ENCODE measurements at regions not wholly inside any gene's neighbourhood (a gene's known extent, or its start where the extent isn't known, plus 50 kb on each side); places are given as distances from the start of the nearest gene placed in this dataset.
"Not testable (repeated sequence)": the region's sequence is repeated elsewhere in the genome, so short reads cannot be mapped to it uniquely, and the experiment has no call there.

GRCh38 chr4:31702326-31702725 is 982.2 kb downstream of the PCDH7 start:
- no peak for DNase-seq (ENCODE audit: extremely low read depth in 1 of 11, low read depth in 9 of 11, low spot score in 4 of 11)

GRCh38 chr4:31714238-31714637 is 994.1 kb downstream of the PCDH7 start:
- no peak for DNase-seq (ENCODE audit: extremely low read depth in 1 of 11, low read depth in 9 of 11, low spot score in 4 of 11)

- no peak for DNase-seq (ENCODE audit: extremely low read depth in 1 of 11, low read depth in 9 of 11, low spot score in 4 of 11)
These were observed 995.1 kb downstream of the PCDH7 start for GRCh38 chr4:31715302-31715701.

- DNase-seq (ENCODE audit: extremely low read depth in 1 of 11, low read depth in 9 of 11, low spot score in 4 of 11): no peak
These were observed 1006.9 kb downstream of the PCDH7 start for GRCh38 chr4:31727030-31727429.

- DNase-seq (ENCODE audit: extremely low read depth in 1 of 11, low read depth in 9 of 11, low spot score in 4 of 11): no peak
These were observed 1014.8 kb downstream of the PCDH7 start for GRCh38 chr4:31735004-31735403.

GRCh38 chr4:31737419-31737818 is 1017.2 kb downstream of the PCDH7 start:
- DNase-seq (ENCODE audit: extremely low read depth in 1 of 11, low read depth in 9 of 11, low spot score in 4 of 11): no peak

GRCh38 chr4:31741326-31741725 is 1021.2 kb downstream of the PCDH7 start:
- no peak for DNase-seq (ENCODE audit: extremely low read depth in 1 of 11, low read depth in 9 of 11, low spot score in 4 of 11)

GRCh38 chr4:31748382-31748781 is 1028.2 kb downstream of the PCDH7 start:
- DNase-seq (ENCODE audit: extremely low read depth in 1 of 11, low read depth in 9 of 11, low spot score in 4 of 11): no peak

- DNase-seq (ENCODE audit: extremely low read depth in 1 of 11, low read depth in 9 of 11, low spot score in 4 of 11): not testable (repeated sequence)
These were observed 1030.4 kb downstream of the PCDH7 start for GRCh38 chr4:31750581-31750980.

- no peak for DNase-seq (ENCODE audit: extremely low read depth in 1 of 11, low read depth in 9 of 11, low spot score in 4 of 11)
These were observed 1035.6 kb downstream of the PCDH7 start for GRCh38 chr4:31755751-31756150.

GRCh38 chr4:31768756-31769155 is 1048.6 kb downstream of the PCDH7 start:
- no peak for DNase-seq (ENCODE audit: extremely low read depth in 1 of 11, low read depth in 9 of 11, low spot score in 4 of 11)

- DNase-seq (ENCODE audit: extremely low read depth in 1 of 11, low read depth in 9 of 11, low spot score in 4 of 11): no peak
These were observed 1063.1 kb downstream of the PCDH7 start for GRCh38 chr4:31783311-31783710.

- DNase-seq (ENCODE audit: extremely low read depth in 1 of 11, low read depth in 9 of 11, low spot score in 4 of 11): no peak
These were observed 1064.4 kb downstream of the PCDH7 start for GRCh38 chr4:31784558-31784957.

- DNase-seq (ENCODE audit: extremely low read depth in 1 of 11, low read depth in 9 of 11, low spot score in 4 of 11): no peak
These were observed 1067.5 kb downstream of the PCDH7 start for GRCh38 chr4:31787701-31788100.

- DNase-seq (ENCODE audit: extremely low read depth in 1 of 11, low read depth in 9 of 11, low spot score in 4 of 11): no peak
These were observed 1068.5 kb downstream of the PCDH7 start for GRCh38 chr4:31788676-31789075.

GRCh38 chr4:31791666-31792065 is 1071.5 kb downstream of the PCDH7 start:
- no peak for DNase-seq (ENCODE audit: extremely low read depth in 1 of 11, low read depth in 9 of 11, low spot score in 4 of 11)

GRCh38 chr4:31793907-31794306 is 1073.7 kb downstream of the PCDH7 start:
- DNase-seq (ENCODE audit: extremely low read depth in 1 of 11, low read depth in 9 of 11, low spot score in 4 of 11): no peak

- DNase-seq (ENCODE audit: extremely low read depth in 1 of 11, low read depth in 9 of 11, low spot score in 4 of 11): not testable (repeated sequence)
These were observed 1076.9 kb downstream of the PCDH7 start for GRCh38 chr4:31797052-31797451.

- DNase-seq (ENCODE audit: extremely low read depth in 1 of 11, low read depth in 9 of 11, low spot score in 4 of 11): no peak
These were observed 1083.5 kb downstream of the PCDH7 start for GRCh38 chr4:31803526-31804195.

GRCh38 chr4:31807036-31807435 is 1086.9 kb downstream of the PCDH7 start:
- no peak for DNase-seq (ENCODE audit: extremely low read depth in 1 of 11, low read depth in 9 of 11, low spot score in 4 of 11)

- DNase-seq (ENCODE audit: extremely low read depth in 1 of 11, low read depth in 9 of 11, low spot score in 4 of 11): no peak
These were observed 1124.2 kb downstream of the PCDH7 start for GRCh38 chr4:31844350-31844749.
